ENCODE measurements at regions not wholly inside any gene's neighbourhood (a gene's known extent, or its start where the extent isn't known, plus 50 kb on each side); places are given as distances from the start of the nearest gene placed in this dataset.

GRCh38 chr2:74740741-74741431 is 86.8 kb downstream of the SEMA4F start:
- TF ChIP-seq CTCF (IDR thresholded peaks at IDR 0.05; ENCODE audit: insufficient read depth, low read depth, low read length, missing control alignments), result no peak
- peak overlapping the region; percentile 3 for H3K4me3 ChIP-seq (ENCODE audit: low read length)
- peak; percentile 100 for DNase-seq (ENCODE audit: low read depth)

- no peak overlapping the region for H3K4me3 ChIP-seq (ENCODE audit: low read length)
- TF ChIP-seq CTCF (IDR thresholded peaks at IDR 0.05; ENCODE audit: insufficient read depth, low read depth, low read length, missing control alignments), result no peak
- peak; percentile 20 for DNase-seq (ENCODE audit: low read depth)
These were observed 87.6 kb downstream of the SEMA4F start for GRCh38 chr2:74741629-74742028.

- DNase-seq (ENCODE audit: low read depth), result no peak
- H3K4me3 ChIP-seq (ENCODE audit: low read length), result no peak overlapping the region
- TF ChIP-seq CTCF (IDR thresholded peaks at IDR 0.05; ENCODE audit: insufficient read depth, low read depth, low read length, missing control alignments), result no peak
These were observed 88.4 kb downstream of the SEMA4F start for GRCh38 chr2:74742471-74742870.

- DNase-seq (ENCODE audit: low read depth), result no peak
- TF ChIP-seq CTCF (IDR thresholded peaks at IDR 0.05; ENCODE audit: insufficient read depth, low read depth, low read length, missing control alignments), result no peak
- H3K4me3 ChIP-seq (ENCODE audit: low read length), result no peak overlapping the region
These were observed 89.0 kb downstream of the SEMA4F start for GRCh38 chr2:74743039-74743438.

- no peak for DNase-seq (ENCODE audit: low read depth)
- no peak for TF ChIP-seq CTCF (IDR thresholded peaks at IDR 0.05; ENCODE audit: insufficient read depth, low read depth, low read length, missing control alignments)
These were observed 89.7 kb downstream of the SEMA4F start for GRCh38 chr2:74743778-74744177.

GRCh38 chr2:74744731-74745515 is 89.0 kb upstream of the HK2 start:
- no peak overlapping the region for H3K4me3 ChIP-seq (ENCODE audit: low read length)
- no peak for DNase-seq (ENCODE audit: low read depth)
- TF ChIP-seq CTCF (IDR thresholded peaks at IDR 0.05; ENCODE audit: insufficient read depth, low read depth, low read length, missing control alignments), result no peak

More at GRCh38 chr2:74743778-74744177, 89.7 kb downstream of the SEMA4F start:
- no peak overlapping the region for H3K4me3 ChIP-seq (ENCODE audit: low read length)
